ENCODE measurements at regions not wholly inside any gene's neighbourhood (a gene's known extent, or its start where the extent isn't known, plus 50 kb on each side); places are given as distances from the start of the nearest gene placed in this dataset.

GRCh38 chr2:19232312-19232711 lies 126.1 kb downstream of the OSR1 start:
- DNase-seq, result no peak

DNA sequence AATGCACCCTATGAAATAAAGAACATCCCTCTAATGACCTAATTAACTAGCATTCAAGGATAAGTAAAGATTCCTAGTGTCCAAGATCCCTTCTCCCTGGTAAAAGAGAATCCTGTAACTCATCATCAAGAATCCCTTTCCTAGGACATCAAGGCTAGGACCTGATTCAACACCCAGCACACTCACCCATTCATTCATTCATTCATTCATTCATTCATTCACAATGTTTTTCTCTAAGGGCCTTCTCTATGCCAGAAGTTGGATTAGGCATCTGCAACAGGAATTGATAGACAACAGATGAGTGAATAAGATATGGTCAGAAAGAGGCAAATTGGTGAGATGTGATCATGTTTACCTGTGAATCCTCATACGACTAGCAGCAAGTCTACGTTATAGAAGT lies 126.8 kb downstream of the OSR1 start:
- DNase-seq, result no peak

GRCh38 chr2:19230626-19231025 lies 127.8 kb downstream of the OSR1 start:
- DNase-seq, result no peak

DNA sequence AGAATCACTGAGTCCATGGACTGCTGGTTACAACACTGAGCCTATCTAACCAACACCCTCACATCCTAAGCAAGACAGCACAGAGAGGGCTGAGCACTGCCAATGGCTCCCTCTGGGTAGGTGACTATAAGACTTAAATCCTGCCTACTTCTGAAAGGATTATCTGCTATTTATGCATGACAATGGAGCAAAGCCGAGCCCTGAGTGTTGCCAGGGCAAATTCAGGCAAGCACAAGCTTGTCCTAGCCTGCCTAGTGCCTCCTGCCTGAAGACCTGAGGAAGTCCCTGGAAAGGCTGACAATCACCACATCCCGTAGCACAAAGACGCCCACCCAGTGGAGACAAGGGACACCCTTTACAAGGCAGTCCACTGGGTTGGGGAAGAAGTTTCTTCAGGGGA lies 129.7 kb downstream of the OSR1 start:
- DNase-seq, result no peak

DNA sequence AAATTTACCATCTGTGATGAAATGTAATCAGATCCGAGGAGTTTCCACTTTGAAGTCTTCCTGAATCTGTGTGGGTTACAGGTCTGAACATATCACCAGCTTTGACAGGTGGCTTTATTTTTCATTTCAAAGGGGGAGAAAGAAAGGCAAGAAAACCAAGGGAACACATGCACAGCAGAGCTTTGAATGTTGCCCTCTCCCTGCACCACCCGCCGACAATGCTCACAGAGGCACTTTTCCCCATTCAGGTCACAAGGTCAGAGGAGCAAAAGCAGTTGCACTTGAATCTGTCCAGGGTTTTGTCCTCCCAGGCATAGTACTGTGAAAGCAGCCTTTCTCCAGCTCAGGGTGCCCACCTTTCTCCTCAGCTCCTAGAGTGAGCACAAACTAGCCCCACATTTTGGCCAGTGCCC lies 130.2 kb downstream of the OSR1 start:
- no peak for DNase-seq

DNA sequence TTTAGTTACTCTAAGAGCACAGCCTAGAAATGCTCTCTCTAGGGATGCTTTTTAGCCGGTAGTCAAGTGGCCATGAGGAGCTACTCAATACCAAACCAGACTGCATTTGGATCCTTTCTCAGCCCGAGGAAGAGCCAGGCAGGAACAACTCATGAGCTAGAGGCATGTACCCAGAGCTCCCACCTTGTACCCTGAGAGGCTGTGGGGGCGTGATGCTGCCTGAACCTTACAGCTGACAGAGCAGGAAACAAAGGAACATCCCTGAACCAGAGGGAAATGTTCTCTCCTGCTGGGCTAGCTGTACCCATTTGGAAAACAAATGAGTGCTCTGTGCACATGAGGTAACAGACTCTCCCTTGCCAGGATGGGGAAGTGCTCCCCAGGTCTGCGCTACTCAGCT lies 131.6 kb downstream of the OSR1 start:
- no peak for DNase-seq

- no peak for DNase-seq
Measured at GRCh38 chr2:19226386-19226785, 132.0 kb downstream of the OSR1 start.

DNA sequence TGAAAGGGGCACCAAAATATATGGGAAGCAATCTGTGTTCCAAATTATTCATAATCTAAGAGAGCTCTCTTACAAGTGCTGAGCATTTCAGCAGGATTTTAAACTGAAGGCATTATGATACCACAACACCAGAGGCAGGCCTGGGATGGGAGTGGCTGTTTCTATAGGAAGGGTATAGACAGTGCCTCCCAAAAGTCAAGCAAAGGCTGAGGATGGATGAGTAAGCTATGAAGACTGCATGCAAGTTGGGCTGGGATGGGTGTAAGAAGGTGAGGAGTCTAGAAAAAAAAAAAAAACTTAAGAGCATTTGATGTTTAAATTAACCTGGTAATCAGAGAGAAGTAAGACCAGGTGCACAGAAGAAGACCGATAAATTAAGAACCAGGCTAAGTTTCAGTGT lies 132.5 kb downstream of the OSR1 start:
- no peak for DNase-seq

- no peak for DNase-seq
Measured at GRCh38 chr2:19225126-19225525, 133.3 kb downstream of the OSR1 start.

DNA sequence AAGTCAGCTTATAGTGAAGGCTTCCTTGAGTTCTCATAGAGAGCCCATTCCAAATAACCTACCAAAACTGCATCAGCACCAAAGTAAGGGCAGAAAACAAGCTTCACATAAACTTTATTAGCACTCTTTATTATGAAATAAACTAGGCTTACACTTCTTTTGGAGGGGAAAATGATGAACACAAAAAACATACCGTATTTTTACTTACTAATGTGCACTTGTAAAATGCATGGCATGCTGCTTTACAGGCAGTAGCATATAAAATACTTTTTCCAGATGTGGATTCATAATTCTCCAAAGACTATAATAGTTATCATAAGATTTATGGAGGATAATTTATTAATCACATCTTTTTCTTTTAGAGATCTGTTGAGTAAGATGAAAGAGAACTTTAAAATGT lies 133.9 kb downstream of the OSR1 start:
- DNase-seq, result no peak

DNA sequence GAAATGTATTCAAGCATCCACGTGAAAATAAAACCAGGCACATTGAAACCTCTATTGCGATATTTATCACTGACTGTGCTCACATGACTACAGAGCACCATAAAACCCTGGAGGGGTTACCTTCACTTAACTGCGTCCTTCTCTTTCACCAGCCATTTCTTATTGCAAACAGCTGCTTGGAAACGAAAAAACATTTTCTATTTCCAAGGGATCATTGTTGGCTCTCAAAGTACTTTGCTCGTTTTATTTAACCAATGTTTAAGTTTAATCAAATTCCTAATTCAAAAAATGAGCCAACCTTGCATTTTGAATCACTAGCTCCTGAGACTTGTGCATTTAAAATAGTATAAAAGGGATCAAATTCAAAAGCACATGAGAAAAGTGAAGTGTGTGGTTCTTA lies 134.4 kb downstream of the OSR1 start:
- no peak for DNase-seq

GRCh38 chr2:19219060-19219459 lies 139.4 kb downstream of the OSR1 start:
- no peak for DNase-seq

DNA sequence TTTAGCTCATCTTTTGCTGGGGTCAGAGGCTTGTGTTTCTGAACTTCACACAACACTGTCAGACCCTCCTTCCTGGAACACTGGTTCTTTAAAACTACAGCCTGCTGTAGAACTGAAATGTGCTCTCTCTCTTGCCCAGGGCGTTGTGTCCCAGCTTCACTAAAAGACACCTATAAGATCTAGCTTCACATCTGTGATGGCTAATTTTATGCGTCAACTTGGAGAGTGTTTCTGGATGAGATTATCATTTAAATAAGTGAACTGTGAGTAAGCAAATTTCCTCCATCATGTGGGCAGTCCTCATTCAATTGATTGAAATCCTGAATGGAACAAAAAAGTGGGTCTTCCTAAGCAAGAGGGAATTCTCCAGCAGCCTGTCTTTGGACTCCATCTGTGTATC lies 140.3 kb downstream of the OSR1 start:
- DNase-seq, result no peak

DNA sequence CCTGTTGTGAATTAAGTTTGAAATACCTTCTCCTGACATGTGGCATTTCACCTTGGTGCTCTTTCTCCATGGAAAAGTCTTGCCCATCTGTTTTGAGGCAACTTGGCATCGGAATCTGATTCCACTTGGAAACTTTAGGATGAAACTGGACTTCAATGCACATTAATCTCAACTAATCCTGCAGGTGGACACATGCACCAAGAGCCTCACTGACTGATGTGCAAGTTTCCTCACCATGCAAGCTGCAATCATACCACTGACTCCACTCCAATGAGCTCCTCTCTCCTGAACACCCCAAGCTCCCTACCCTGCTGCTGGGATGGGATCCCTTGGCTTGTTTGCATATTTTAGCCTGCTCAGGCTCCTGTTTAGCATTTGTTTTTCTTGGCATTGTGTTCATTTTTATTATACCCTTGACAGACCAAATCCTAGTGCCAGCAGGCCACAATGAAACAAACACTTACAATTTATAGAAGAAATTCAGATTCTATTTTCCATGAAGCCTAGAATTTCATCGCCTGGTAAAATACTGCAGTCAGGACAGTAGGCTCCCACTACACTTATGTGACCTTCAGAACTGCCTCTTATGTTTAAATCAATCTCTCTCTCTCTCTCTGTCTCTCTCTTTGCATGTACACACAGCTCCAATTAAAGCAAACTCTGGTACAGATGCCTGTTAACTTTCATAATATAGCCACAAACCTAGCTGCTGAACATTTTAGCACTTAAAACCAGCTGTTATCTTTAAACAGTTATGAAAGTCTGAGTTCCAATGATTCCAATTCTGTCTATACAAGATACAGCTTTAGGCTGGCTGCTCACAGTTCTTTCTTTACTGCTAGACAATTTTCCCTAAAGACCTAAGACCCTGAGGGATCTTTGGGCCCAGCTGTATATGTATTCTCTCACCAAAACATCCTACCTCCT lies 141.5 kb downstream of the OSR1 start:
- DNase-seq, result no peak

- DNase-seq, result no peak
Measured at GRCh38 chr2:19216238-19216637, 142.2 kb downstream of the OSR1 start.

DNA sequence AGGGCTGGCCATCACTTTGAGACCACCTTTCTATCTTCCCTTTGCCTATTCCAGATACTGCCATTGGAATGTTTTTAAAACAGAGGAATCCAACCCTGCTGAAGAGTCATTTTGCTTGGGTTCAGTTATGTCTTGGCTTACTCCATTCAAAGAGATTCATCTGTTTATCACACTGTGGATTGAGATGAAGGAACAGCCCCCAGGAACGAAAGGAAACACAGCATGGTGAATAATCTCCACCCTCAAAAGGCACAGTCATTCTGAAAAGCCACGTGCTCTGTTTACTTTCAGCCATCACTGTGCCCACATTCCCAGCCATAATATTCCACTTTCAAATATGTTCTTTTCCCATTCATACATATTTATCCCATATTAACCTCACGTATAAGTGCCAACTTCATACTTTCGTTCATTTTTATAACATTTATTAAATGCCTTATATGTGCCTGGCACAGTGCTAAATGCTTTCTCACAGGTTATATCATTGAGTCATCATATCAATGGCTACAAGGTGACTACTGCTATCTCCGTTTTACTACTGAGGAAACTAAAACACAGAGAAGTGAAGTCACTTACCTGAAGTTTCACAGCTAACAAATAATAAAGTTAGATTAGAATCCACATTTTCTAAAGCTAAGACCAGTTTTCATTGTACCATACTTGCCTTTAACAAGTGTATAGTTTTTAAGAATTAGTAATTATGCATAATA lies 143.6 kb downstream of the OSR1 start:
- no peak for DNase-seq

- no peak for DNase-seq
Measured at GRCh38 chr2:19209575-19210341, 148.7 kb downstream of the OSR1 start.

DNA sequence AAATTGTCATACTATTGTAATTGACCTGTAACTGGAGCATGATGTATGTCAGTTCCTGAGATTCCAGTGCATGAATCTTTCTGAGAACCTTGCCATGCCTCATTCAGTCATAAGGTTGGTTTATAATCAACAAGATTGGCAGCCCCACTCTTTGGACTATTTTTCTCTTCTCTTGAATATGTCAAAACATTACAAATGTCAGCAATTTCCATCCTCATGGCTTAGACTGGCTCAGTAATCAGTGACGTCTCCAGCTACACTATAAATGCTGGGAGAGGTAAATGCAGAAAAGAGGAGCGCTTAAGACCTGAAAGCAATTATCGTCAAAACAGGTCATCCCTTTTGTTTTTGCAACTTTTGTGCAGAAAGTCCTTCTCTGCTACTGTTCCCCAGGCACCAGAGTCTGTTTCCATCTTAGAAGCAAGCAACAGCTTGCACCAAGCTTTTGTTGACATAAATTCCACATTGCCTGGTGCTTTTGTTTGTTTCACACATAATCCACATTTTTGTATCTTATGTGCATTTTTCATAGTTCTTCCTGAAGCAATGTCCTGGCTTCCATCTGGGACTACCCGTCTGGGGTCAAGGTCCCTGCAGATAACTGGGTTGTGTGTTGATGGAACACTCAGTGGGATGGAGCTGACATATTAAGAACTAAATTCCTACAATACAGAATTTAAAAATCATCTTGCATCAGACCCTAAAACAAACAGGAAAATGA lies 149.8 kb downstream of the OSR1 start:
- DNase-seq, result no peak

DNA sequence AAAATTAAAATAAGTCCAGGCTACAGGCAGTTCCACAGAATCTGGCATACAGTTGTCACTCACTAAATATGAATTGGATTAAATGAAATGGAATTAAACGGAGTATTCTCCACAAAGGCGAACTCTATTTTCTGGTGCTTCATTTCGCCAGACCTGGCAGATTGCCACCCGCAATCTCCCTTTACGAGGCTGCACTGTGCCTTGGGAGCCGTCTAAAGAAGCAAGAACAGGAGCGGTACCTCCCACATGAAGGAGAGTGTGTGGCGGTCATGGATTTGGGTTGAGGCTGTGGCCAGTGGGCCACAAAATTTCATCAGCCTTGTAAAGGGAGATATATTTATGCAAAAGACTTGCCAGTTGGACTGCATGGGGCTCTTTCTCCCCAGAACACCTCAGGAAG lies 151.0 kb downstream of the OSR1 start:
- no peak for DNase-seq

- DNase-seq, result no peak
Measured at GRCh38 chr2:19205983-19206533, 152.4 kb downstream of the OSR1 start.

- no peak for DNase-seq
Measured at GRCh38 chr2:19203866-19204265, 154.6 kb downstream of the OSR1 start.

GRCh38 chr2:19201911-19202462 lies 156.4 kb downstream of the OSR1 start:
- no peak for DNase-seq

Data from NCI-H146 (cell line).